ENCODE measurements at regions not wholly inside any gene's neighbourhood (a gene's known extent, or its start where the extent isn't known, plus 50 kb on each side); places are given as distances from the start of the nearest gene placed in this dataset.

- Histone ChIP-seq H2BK5ac (ENCODE audit: insufficient read length, low read length) (no peak overlapping the region), H3K14ac (ENCODE audit: insufficient read depth, low read length) (no peak overlapping the region), H3K56ac (ENCODE audit: insufficient read length, low read depth, low read length) (no peak overlapping the region), H3K27me3 (ENCODE audit: insufficient read depth, low read length) (no peaks in the 10 kb centered on the region; the same call in 1 of the 2 replicates), H2BK120ac (ENCODE audit: low read depth, low read length, poor library complexity, severe bottlenecking) (no peak overlapping the region), H2AFZ (ENCODE audit: low read length) (no peak overlapping the region), H2BK15ac (ENCODE audit: low read depth, low read length) (no peak overlapping the region), H4K91ac (ENCODE audit: insufficient read length, low read depth, low read length) (no peak overlapping the region), H3K79me2 (ENCODE audit: insufficient read depth, low read length) (no peaks in the 10 kb centered on the region), H3K79me1 (ENCODE audit: insufficient read depth, low read depth, low read length, poor library complexity, severe bottlenecking) (no peaks in the 10 kb centered on the region), H3K23me2 (ENCODE audit: insufficient read length, low read depth, low read length, poor library complexity, severe bottlenecking) (no peaks in the 10 kb centered on the region), H2AK5ac (ENCODE audit: insufficient read length, low read length) (no peak overlapping the region), H3K4ac (ENCODE audit: low read depth, low read length) (no peak overlapping the region), H4K8ac (replicated peaks; ENCODE audit: insufficient read length, low read depth, low read length) (no peak overlapping the region), H2BK12ac (ENCODE audit: insufficient read length, low read depth, low read length) (no peak overlapping the region), H3K27ac (ENCODE audit: insufficient read length, low read depth, low read length) (no peak overlapping the region), H3T11ph (ENCODE audit: low read length) (no peak overlapping the region), H3K9ac (ENCODE audit: extremely low read depth, insufficient read length, low read length) (no peak overlapping the region), H3K23ac (ENCODE audit: insufficient read length, low read depth, low read length) (no peak overlapping the region), H3K18ac (ENCODE audit: insufficient read length, low read depth, low read length) (no peak overlapping the region), H2BK20ac (ENCODE audit: low read depth, low read length, poor library complexity, severe bottlenecking) (no peak overlapping the region), H4K20me1 (ENCODE audit: control insufficient read depth, insufficient read depth, insufficient read length) (no peaks in the 10 kb centered on the region), H4K5ac (ENCODE audit: insufficient read length, low read depth, low read length) (no peak overlapping the region), H3K4me1 (ENCODE audit: insufficient read depth, low read length) (no peaks in the 10 kb centered on the region), H3K9me3 (ENCODE audit: control insufficient read depth, low read depth, low read length) (no peaks in the 10 kb centered on the region), H3K4me2 (ENCODE audit: insufficient read depth, insufficient read length, low read length) (no peak overlapping the region)
- no CpG with 5 or more reads among the region's 10 CpGs for WGBS (ENCODE audit: extremely low coverage, insufficient read length, low lambda C conversion rate)
- no peak overlapping the region for H3K4me3 Mint-ChIP-seq
- H3K9me3 Mint-ChIP-seq = peaks cover 61 to 66% of the 10 kb centered on the region in 2 experiments
- peaks cover 4% of the 10 kb centered on the region; the same call in 1 of the 2 replicates for H3K27me3 Mint-ChIP-seq (ENCODE audit: low read depth)
- no peak for TF ChIP-seq CTCF (conservative IDR thresholded peaks at IDR 0.05)
- H3K4me1 Mint-ChIP-seq = no peaks in the 10 kb centered on the region
- peaks cover 0 to 3% (median 2%) of the 10 kb centered on the region in 3 experiments; a peak in 3 of 7 replicates for H3K36me3 Mint-ChIP-seq (ENCODE audit: insufficient read depth in 1 of 3, low read depth in 3 of 3)
- no peak for DNase-seq
- H3K27ac Mint-ChIP-seq = no peak overlapping the region
Measured at GRCh38 chrX:150269605-150270254, 93.4 kb upstream of the MAMLD1 start.
